Heart left ventricle (tissue), 16 donors: ENCODE measurements at regions not wholly inside any gene's neighbourhood (a gene's known extent, or its start where the extent isn't known, plus 50 kb on each side); places are given as distances from the start of the nearest gene placed in this dataset.

Source experiments
- ATAC-seq, 4 donors: fragments of 200-7000 bp; cut with Tn5 transposase; one replicate each; pipeline ENCODE4 v1.9.1; 2020 to 2022; ENCODE audit warnings: moderate library complexity in 4 of 4, mild to moderate bottlenecking in 3 of 4, moderate number of reproducible peaks in 1 of 4
- DNase-seq, 5 donors: peaks; one replicate each; pipeline ENCODE4 v3.0.0-alpha.2; 2020
- H3K27ac ChIP-seq, 12 donors: fragments of 200-600 bp; sonication (generic) in 4 of 12; one replicate each; pipeline versions ENCODE4 v1.5.0 to v1.8.0; 2016 to 2022; ENCODE audit warnings: mild to moderate bottlenecking in 2 of 12
- H3K27me3 ChIP-seq, 9 donors: fragments of 200-600 bp; sonication (generic) in 2 of 9; one replicate each; pipeline versions ENCODE4 v1.5.1 to v1.8.0; 2016 to 2022; ENCODE audit warnings: mild to moderate bottlenecking in 3 of 9
- H3K36me3 ChIP-seq, 9 donors: fragments of 200-600 bp; sonication (generic) in 2 of 9; one replicate each; pipeline versions ENCODE4 v1.5.0 to v1.8.0; 2018 to 2022; ENCODE audit warnings: mild to moderate bottlenecking in 2 of 9
- H3K4me1 ChIP-seq, 12 donors: fragments of 200-600 bp; sonication (generic) in 4 of 12; one replicate each; pipeline versions ENCODE4 v1.5.0 to v1.8.0; 2016 to 2022; ENCODE audit warnings: mild to moderate bottlenecking in 3 of 12
- H3K4me3 ChIP-seq, 12 donors: fragments of 200-600 bp; sonication (generic) in 4 of 12; one replicate each; pipeline versions ENCODE4 v1.5.0 to v1.8.0; 2017 to 2022; ENCODE audit warnings: mild to moderate bottlenecking in 9 of 12, moderate library complexity in 4 of 12
- H3K9me3 ChIP-seq, 12 donors: fragments of 200-600 bp; sonication (generic) in 4 of 12; one replicate each; pipeline versions ENCODE4 v1.5.0 to v1.8.0; 2016 to 2022; ENCODE audit warnings: mild to moderate bottlenecking in 1 of 12
- POLR2A ChIP-seq, 2 donors: fragments of 450-650 bp; IDR thresholded peaks; one replicate each; pipeline ENCODE4 v1.6.1; 2017; ENCODE audit warnings: antibody characterized with exemption in 2 of 2, mild to moderate bottlenecking in 2 of 2, moderate library complexity in 2 of 2
- WGBS, 4 donors: extraction: QIAGEN DNeasy Blood & Tissue Kit in 2 of 4; methylation state at CpG; one replicate each; pipeline versions ENCODE4 v1.1.5 to v1.1.7; 2013 to 2018; 5-methylcytosine and 5-hydroxymethylcytosine counted together
- intact Hi-C, 10 donors: fragments of 100-400 bp; cut with DNase I; formaldehyde crosslinking; loops; one replicate each; pipeline versions ENCODE4 v1.11.1 to v1.14.2; 2022
- TF ChIP-seq, protein P1 (sequence below), 12 donors: fragments of 200-600 bp; sonication (generic) in 4 of 12; IDR thresholded peaks; one replicate each; pipeline versions ENCODE4 v1.5.0 to v1.8.0; 2018 to 2022; ENCODE audit warnings: antibody characterized with exemption in 12 of 12, mild to moderate bottlenecking in 5 of 12
- donor health status: ischemic (EF 13 %, LVEDD 7.1; RV severe dilation, severe dysfunction).
- donor health status: healthy with polysubstance abuse.
- donor health status: DM: no; HTN: yes; CAD: no.
- donor health status: DM: no; HTN: no; CAD: no.
- donor health status: ischemic (EF 25% LVEDD 6.9; RV normal size, moderate dysfunction).
- donor health status: ischemic (EF 25% LVEDD 5.7; RV mildly dilated, moderate dysfunction).
- donor health status: healthy.
- donor health status: DM: yes; HTN: yes; CAD: no.
- donor health status: ischemic (EF 35%, LVEDD 5.7; RV mildly dilated, moderate dysfunction).
- donor health status: nonischemic (EF 11% LVEDD 7.7; RV severe dilation, severe dysfunction).
- donor health status: DM: yes; HTN: yes; CAD: no.
- donor health status: PGD.
- donor health status: ischemic (EF 29% LVEDD 5.4; RV normal size, mild dysfunction).
- donor health status: nonischemic (EF 23%, LVEDD 6.1; RV moderate dilation, normal function).

DNA sequence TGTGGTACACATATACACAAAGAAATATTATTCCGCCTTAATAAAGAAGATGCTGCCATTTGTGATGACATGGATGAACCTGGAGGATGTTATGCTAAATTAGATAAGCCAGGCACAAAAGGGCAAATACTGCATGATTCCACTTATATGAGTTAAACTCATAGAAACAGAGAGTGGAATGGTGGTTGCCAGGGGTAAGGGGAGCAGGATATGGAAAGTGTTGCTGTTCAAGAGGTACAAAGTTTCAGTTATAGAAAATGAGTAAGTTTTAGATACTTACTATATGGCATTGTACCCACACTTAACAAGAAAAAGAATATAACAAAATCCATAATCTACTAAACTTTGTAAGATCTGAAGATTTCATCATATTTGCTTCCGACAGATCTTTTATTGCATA is 252.2 kb downstream of the SYK start:
- WGBS, 4 donors: 90 to 96% (median 95%) methylated on average over 2 of the region's 2 CpGs
- TF ChIP-seq, protein P1, sequence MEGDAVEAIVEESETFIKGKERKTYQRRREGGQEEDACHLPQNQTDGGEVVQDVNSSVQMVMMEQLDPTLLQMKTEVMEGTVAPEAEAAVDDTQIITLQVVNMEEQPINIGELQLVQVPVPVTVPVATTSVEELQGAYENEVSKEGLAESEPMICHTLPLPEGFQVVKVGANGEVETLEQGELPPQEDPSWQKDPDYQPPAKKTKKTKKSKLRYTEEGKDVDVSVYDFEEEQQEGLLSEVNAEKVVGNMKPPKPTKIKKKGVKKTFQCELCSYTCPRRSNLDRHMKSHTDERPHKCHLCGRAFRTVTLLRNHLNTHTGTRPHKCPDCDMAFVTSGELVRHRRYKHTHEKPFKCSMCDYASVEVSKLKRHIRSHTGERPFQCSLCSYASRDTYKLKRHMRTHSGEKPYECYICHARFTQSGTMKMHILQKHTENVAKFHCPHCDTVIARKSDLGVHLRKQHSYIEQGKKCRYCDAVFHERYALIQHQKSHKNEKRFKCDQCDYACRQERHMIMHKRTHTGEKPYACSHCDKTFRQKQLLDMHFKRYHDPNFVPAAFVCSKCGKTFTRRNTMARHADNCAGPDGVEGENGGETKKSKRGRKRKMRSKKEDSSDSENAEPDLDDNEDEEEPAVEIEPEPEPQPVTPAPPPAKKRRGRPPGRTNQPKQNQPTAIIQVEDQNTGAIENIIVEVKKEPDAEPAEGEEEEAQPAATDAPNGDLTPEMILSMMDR (IDR thresholded peaks at IDR 0.05): no peak
- no peak for TF ChIP-seq POLR2A (IDR thresholded peaks at IDR 0.05)
- H3K4me3 ChIP-seq: no peak overlapping the region
- H3K36me3 ChIP-seq: no peaks in the 10 kb centered on the region
- intact Hi-C loops: no loop called here
- H3K4me1 ChIP-seq: peaks cover 0 to 8% (median 0%) of the 10 kb centered on the region in 12 donors
- no peaks in the 10 kb centered on the region for H3K9me3 ChIP-seq
- H3K27me3 ChIP-seq: no peaks in the 10 kb centered on the region
- no peak overlapping the region for H3K27ac ChIP-seq
- DNase-seq: no peak
- no peak for ATAC-seq

DNA sequence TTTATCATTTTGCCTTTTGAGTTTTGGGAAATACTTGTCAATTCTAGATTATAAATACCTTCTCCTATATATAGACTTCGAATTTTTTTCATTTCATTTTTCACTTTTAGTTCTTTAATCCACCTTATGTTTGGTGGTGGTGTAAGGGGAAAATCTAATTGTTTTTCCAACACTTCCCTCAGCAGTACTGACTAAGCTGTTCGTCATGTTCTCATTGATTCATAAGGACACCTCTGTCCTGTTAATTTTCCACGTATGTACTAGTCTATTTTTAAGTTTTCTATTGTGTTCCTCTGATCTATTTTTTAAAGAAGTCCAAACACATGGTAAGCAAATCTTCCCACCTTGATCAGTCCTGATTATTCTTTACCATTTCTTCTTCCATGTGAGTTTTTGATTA is 254.2 kb downstream of the SYK start:
- ATAC-seq: no peak
- intact Hi-C loops: no loop called here
- Histone ChIP-seq H3K9me3 (no peaks in the 10 kb centered on the region), H3K4me1 (peaks cover 0 to 21% (median 4%) of the 10 kb centered on the region in 12 donors), H3K27ac (no peak overlapping the region), H3K27me3 (no peaks in the 10 kb centered on the region), H3K36me3 (no peaks in the 10 kb centered on the region), H3K4me3 (no peak overlapping the region)
- whole genome bisulfite sequencing, 4 donors: 59 to 76% (median 61%) methylated on average over 3 of the region's 3 CpGs
- no peak for DNase-seq
- TF ChIP-seq, protein P1 (IDR thresholded peaks at IDR 0.05): no peak
- TF ChIP-seq POLR2A (IDR thresholded peaks at IDR 0.05): no peak

DNA sequence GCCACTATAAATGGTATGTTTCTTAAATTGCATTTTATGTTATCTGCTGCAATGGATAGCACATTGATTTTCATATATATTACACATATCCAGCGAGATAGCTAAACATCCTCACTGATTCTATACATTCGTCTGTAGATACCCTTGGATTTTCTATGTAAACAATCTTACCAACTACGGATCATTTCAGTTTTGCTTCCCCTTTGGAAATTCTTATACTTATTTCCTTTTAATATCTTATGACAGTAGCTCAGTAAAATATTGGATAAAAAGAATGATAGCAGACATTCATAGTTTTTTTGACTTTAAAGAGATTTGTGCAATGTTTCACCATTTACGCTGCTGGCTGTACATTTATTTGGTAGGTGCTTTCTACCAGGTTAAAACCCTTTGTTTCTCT is 254.9 kb downstream of the SYK start:
- no peak for DNase-seq
- H3K27ac ChIP-seq: no peak overlapping the region
- H3K27me3 ChIP-seq: no peaks in the 10 kb centered on the region
- peaks cover 0 to 27% (median 9%) of the 10 kb centered on the region in 12 donors for H3K4me1 ChIP-seq
- H3K36me3 ChIP-seq: no peaks in the 10 kb centered on the region
- H3K9me3 ChIP-seq: no peaks in the 10 kb centered on the region
- no peak overlapping the region for H3K4me3 ChIP-seq
- TF ChIP-seq, protein P1 (IDR thresholded peaks at IDR 0.05): no peak
- no peak for TF ChIP-seq POLR2A (IDR thresholded peaks at IDR 0.05)
- intact Hi-C loops: no loop called here
- no peak for ATAC-seq
- WGBS, 4 donors: 82 to 86% (median 83%) methylated on average over 4 of the region's 4 CpGs

DNA sequence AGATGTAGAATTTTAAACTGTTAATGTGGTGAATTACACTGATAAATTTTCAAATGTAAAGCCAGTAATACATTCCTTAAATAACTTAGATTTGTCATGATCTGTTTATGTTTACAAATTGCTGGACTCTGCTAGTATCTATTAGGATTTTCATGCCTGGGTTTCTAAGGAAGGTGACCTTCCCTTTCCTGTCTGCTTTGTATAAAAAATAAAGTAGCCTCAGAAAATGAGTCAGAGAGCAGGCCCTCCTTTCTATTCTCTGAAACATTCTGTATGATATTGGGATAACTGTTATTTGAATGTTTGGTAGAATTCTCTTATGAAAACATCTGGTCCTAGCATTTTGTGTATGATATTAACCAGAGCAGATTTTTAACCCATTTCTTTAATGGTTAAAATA is 255.3 kb downstream of the SYK start:
- intact Hi-C loops: no loop called here
- H3K36me3 ChIP-seq: no peaks in the 10 kb centered on the region
- H3K4me1 ChIP-seq: peaks cover 0 to 31% (median 9%) of the 10 kb centered on the region in 12 donors
- no peak overlapping the region for H3K27ac ChIP-seq
- H3K27me3 ChIP-seq: no peaks in the 10 kb centered on the region
- no peak for ATAC-seq
- no peak for DNase-seq
- TF ChIP-seq, protein P1 (IDR thresholded peaks at IDR 0.05): no peak
- TF ChIP-seq POLR2A (IDR thresholded peaks at IDR 0.05): no peak
- no peaks in the 10 kb centered on the region for H3K9me3 ChIP-seq
- no peak overlapping the region for H3K4me3 ChIP-seq
